Hepatocyte (in vitro differentiated cells): ENCODE measurements at regions not wholly inside any gene's neighbourhood (a gene's known extent, or its start where the extent isn't known, plus 50 kb on each side); places are given as distances from the start of the nearest gene placed in this dataset.

Experiments
- DNase-seq: peaks from one replicate; pipeline ENCODE4 v3.0.0-alpha.2; 2016; ENCODE audit warnings: low spot score
- H2AFZ ChIP-seq: fragments of 200-600 bp; sonication (generic); 2 replicates; pipeline ENCODE4 v1.6.0; 2016; ENCODE audit warnings: antibody characterized with exemption, mild to moderate bottlenecking
- H3K27ac ChIP-seq: fragments of 200-600 bp; sonication (generic); 2 replicates; pipeline ENCODE4 v1.5.1; 2016; ENCODE audit warnings: mild to moderate bottlenecking
- H3K27me3 ChIP-seq: fragments of 200-600 bp; sonication (generic); 2 replicates; pipeline ENCODE4 v1.6.1; 2016
- H3K36me3 ChIP-seq: fragments of 200-600 bp; sonication (generic); replicated peaks from 2 replicates; pipeline ENCODE4 v1.5.1; 2016; ENCODE audit warnings: low read depth; ENCODE audit not compliant: insufficient read depth
- H3K4me1 ChIP-seq: fragments of 200-600 bp; sonication (generic); 2 replicates; pipeline ENCODE4 v1.5.1; 2016; ENCODE audit warnings: mild to moderate bottlenecking, moderate library complexity; ENCODE audit not compliant: insufficient read depth
- H3K4me2 ChIP-seq: fragments of 200-600 bp; sonication (generic); 2 replicates; pipeline ENCODE4 v1.6.0; 2016
- H3K4me3 ChIP-seq: fragments of 200-600 bp; sonication (generic); 2 replicates; pipeline ENCODE4 v1.5.1; 2016; ENCODE audit warnings: mild to moderate bottlenecking
- H3K79me2 ChIP-seq: fragments of 200-600 bp; sonication (generic); 2 replicates; pipeline ENCODE4 v1.6.0; 2017; ENCODE audit warnings: mild to moderate bottlenecking
- H3K9me2 ChIP-seq: fragments of 200-600 bp; sonication (generic); replicated peaks from 2 replicates; pipeline ENCODE4 v1.6.0; 2017; ENCODE audit warnings: mild to moderate bottlenecking; ENCODE audit not compliant: insufficient read depth
- H3K9me3 ChIP-seq: fragments of 200-600 bp; sonication (generic); 2 replicates; pipeline ENCODE4 v1.5.1; 2016; ENCODE audit warnings: low read depth, mild to moderate bottlenecking
- H4K20me1 ChIP-seq: fragments of 200-600 bp; sonication (generic); 2 replicates; pipeline ENCODE4 v1.6.0; 2016; ENCODE audit warnings: mild to moderate bottlenecking; ENCODE audit not compliant: insufficient read depth, poor library complexity, severe bottlenecking
- CTCF ChIP-seq: fragments of 200-600 bp; sonication (generic); IDR thresholded peaks from 2 replicates; pipeline ENCODE4 v1.5.1; 2016; ENCODE audit warnings: antibody characterized with exemption, mild to moderate bottlenecking; ENCODE audit not compliant: poor library complexity
- EZH2 ChIP-seq: fragments of 200-600 bp; sonication (generic); IDR thresholded peaks from 2 replicates; pipeline ENCODE4 v1.6.1; 2016; ENCODE audit warnings: antibody characterized with exemption, mild to moderate bottlenecking, borderline replicate concordance
- EZH2phosphoT487 ChIP-seq: fragments of 200-600 bp; sonication (generic); IDR thresholded peaks from one replicate; pipeline ENCODE4 v1.6.1; 2018; ENCODE audit warnings: antibody characterized with exemption, mild to moderate bottlenecking, low read depth, moderate library complexity; ENCODE audit not compliant: unreplicated experiment, severe bottlenecking
- WGBS: methylation state at CpG from one replicate; pipeline ENCODE4 v1.1.6; 2016; ENCODE audit warnings: low lambda C conversion rate; ENCODE audit errors: missing lambda C conversion rate; 5-methylcytosine and 5-hydroxymethylcytosine counted together

DNA sequence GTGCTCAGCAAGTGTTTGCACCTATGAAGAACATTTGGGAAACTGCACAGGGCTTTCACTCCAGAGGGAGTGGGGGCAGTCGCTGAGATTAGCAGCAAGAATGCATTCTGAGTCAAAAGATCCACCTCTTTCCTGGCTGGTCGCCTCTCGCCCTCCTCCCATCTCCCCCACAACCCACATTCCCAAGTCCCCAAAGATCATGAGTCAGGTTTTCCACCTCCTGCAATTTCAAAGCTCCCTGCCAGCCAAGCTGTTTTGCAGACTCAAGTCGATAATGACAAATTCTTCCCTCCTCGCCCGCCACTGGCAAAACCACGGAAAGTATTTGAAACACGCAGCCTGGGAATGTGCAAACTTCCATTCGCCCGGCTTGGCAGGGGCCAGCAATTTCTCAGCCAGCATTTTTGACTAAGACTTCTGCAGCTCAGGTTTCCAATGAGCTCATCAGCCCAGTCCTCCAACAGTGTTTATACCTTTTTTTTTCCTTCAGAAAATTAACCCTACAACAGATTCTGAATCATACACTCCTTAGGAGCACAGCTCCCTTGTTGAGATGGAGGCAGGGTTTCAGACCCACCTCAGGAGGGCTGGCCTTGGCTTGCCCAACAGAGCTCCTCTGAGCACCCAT is 181.4 kb downstream of the SMAD6 start:
- Histone ChIP-seq H3K4me1 (peaks cover 11% of the 10 kb centered on the region), H3K4me2 (peak overlapping the region; percentile 41), H3K27me3 (no peaks in the 10 kb centered on the region), H3K9me2 (no peaks in the 10 kb centered on the region), H4K20me1 (no peaks in the 10 kb centered on the region), H3K27ac (peak overlapping the region; percentile 76), H3K9me3 (no peaks in the 10 kb centered on the region), H2AFZ (no peak overlapping the region), H3K36me3 (no peaks in the 10 kb centered on the region), H3K4me3 (no peak overlapping the region), H3K79me2 (no peaks in the 10 kb centered on the region)
- peak; percentile 92 for DNase-seq
- no peak for TF ChIP-seq EZH2
- TF ChIP-seq EZH2phosphoT487 = no peak
- no peak for TF ChIP-seq CTCF
- 12% methylated on average over 10 of the region's 10 CpGs for WGBS

DNA sequence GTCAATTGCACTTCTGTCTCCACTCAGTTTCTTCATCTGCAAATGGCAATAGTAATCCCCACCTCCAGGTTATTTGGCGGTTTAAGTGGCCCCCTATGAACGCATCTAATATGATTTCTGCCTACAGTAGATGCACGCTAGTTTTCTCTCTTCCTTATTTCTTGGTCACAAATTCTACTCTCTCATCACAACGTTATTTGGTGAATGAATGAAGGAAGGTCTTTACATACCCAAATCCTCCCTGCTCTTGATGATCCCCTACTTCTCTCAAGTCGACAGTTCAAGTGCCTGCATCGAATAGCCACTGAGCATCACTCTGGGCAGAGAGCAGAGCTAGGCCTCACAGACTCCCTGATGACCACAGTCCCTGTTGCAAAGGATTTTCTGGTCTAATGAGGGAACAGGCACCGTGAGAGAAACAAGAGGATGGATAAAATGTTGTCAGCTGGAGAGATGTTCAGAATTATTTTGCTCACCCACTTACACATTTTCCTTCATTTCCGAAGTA is 181.2 kb upstream of the SMAD3 start:
- peaks cover 11% of the 10 kb centered on the region for H3K4me1 ChIP-seq
- no peaks in the 10 kb centered on the region for H3K36me3 ChIP-seq
- no peak overlapping the region for H3K4me2 ChIP-seq
- no peaks in the 10 kb centered on the region for H3K79me2 ChIP-seq
- DNase-seq = no peak
- no peak overlapping the region for H3K4me3 ChIP-seq
- H4K20me1 ChIP-seq = no peaks in the 10 kb centered on the region
- peak overlapping the region; percentile 76 for H3K27ac ChIP-seq
- no peak overlapping the region for H2AFZ ChIP-seq
- H3K9me3 ChIP-seq = no peaks in the 10 kb centered on the region
- H3K27me3 ChIP-seq = no peaks in the 10 kb centered on the region
- no peaks in the 10 kb centered on the region for H3K9me2 ChIP-seq
- TF ChIP-seq EZH2phosphoT487 = no peak
- no peak for TF ChIP-seq EZH2
- TF ChIP-seq CTCF = no peak
- 88% methylated on average over 8 of the region's 8 CpGs for WGBS

- Histone ChIP-seq H2AFZ (no peak overlapping the region), H3K4me3 (no peak overlapping the region), H3K36me3 (no peaks in the 10 kb centered on the region), H4K20me1 (no peaks in the 10 kb centered on the region), H3K9me3 (peaks cover 3% of the 10 kb centered on the region), H3K79me2 (no peaks in the 10 kb centered on the region), H3K27ac (no peak overlapping the region), H3K27me3 (no peaks in the 10 kb centered on the region), H3K4me1 (peaks cover 11% of the 10 kb centered on the region), H3K4me2 (no peak overlapping the region), H3K9me2 (no peaks in the 10 kb centered on the region)
- TF ChIP-seq CTCF (no peak), EZH2phosphoT487 (no peak), EZH2 (no peak)
- 97% methylated on average over 8 of the region's 8 CpGs for WGBS
- DNase-seq = no peak
Measured at GRCh38 chr15:66884661-66885237, 180.7 kb upstream of the SMAD3 start.
